ENCODE measurements at regions not wholly inside any gene's neighbourhood (a gene's known extent, or its start where the extent isn't known, plus 50 kb on each side); places are given as distances from the start of the nearest gene placed in this dataset.

GRCh38 chr1:219354962-219355361 is 181.3 kb downstream of the LYPLAL1 start:
- DNase-seq: no peak
- no peaks in the 10 kb centered on the region for H3K9me3 Mint-ChIP-seq (ENCODE audit: unreplicated experiment)
- H3K4me3 Mint-ChIP-seq (ENCODE audit: unreplicated experiment): no peak overlapping the region
- no peak overlapping the region for H3K27ac Mint-ChIP-seq (ENCODE audit: unreplicated experiment)
- H3K27me3 Mint-ChIP-seq (ENCODE audit: unreplicated experiment): no peaks in the 10 kb centered on the region
- TF ChIP-seq CTCF (IDR thresholded peaks at IDR 0.05; ENCODE audit: partially characterized antibody, unreplicated experiment): no peak
- no peaks in the 10 kb centered on the region for H3K4me1 Mint-ChIP-seq (ENCODE audit: low read depth, unreplicated experiment)
- no peaks in the 10 kb centered on the region for H3K36me3 Mint-ChIP-seq (ENCODE audit: unreplicated experiment)

GRCh38 chr1:219352961-219353651 is 179.4 kb downstream of the LYPLAL1 start:
- H3K27me3 Mint-ChIP-seq (ENCODE audit: unreplicated experiment): no peaks in the 10 kb centered on the region
- DNase-seq: no peak
- H3K27ac Mint-ChIP-seq (ENCODE audit: unreplicated experiment): no peak overlapping the region
- H3K4me1 Mint-ChIP-seq (ENCODE audit: low read depth, unreplicated experiment): no peaks in the 10 kb centered on the region
- no peaks in the 10 kb centered on the region for H3K36me3 Mint-ChIP-seq (ENCODE audit: unreplicated experiment)
- TF ChIP-seq CTCF (IDR thresholded peaks at IDR 0.05; ENCODE audit: partially characterized antibody, unreplicated experiment): no peak
- H3K9me3 Mint-ChIP-seq (ENCODE audit: unreplicated experiment): no peaks in the 10 kb centered on the region
- no peak overlapping the region for H3K4me3 Mint-ChIP-seq (ENCODE audit: unreplicated experiment)

GRCh38 chr1:219350172-219350931 is 176.7 kb downstream of the LYPLAL1 start:
- Mint-ChIP-seq H3K27me3 (ENCODE audit: unreplicated experiment) (no peaks in the 10 kb centered on the region), H3K4me3 (ENCODE audit: unreplicated experiment) (no peak overlapping the region), H3K4me1 (ENCODE audit: low read depth, unreplicated experiment) (no peaks in the 10 kb centered on the region), H3K27ac (ENCODE audit: unreplicated experiment) (no peak overlapping the region), H3K36me3 (ENCODE audit: unreplicated experiment) (peaks cover 12% of the 10 kb centered on the region), H3K9me3 (ENCODE audit: unreplicated experiment) (no peaks in the 10 kb centered on the region)
- DNase-seq: no peak
- TF ChIP-seq CTCF (IDR thresholded peaks at IDR 0.05; ENCODE audit: partially characterized antibody, unreplicated experiment): no peak

- no peak overlapping the region for H3K4me3 Mint-ChIP-seq (ENCODE audit: unreplicated experiment)
- no peak overlapping the region for H3K27ac Mint-ChIP-seq (ENCODE audit: unreplicated experiment)
- H3K9me3 Mint-ChIP-seq (ENCODE audit: unreplicated experiment): no peaks in the 10 kb centered on the region
- H3K4me1 Mint-ChIP-seq (ENCODE audit: low read depth, unreplicated experiment): no peaks in the 10 kb centered on the region
- no peaks in the 10 kb centered on the region for H3K27me3 Mint-ChIP-seq (ENCODE audit: unreplicated experiment)
- no peak for TF ChIP-seq CTCF (IDR thresholded peaks at IDR 0.05; ENCODE audit: partially characterized antibody, unreplicated experiment)
- no peak for DNase-seq
- peaks cover 12% of the 10 kb centered on the region for H3K36me3 Mint-ChIP-seq (ENCODE audit: unreplicated experiment)
Measured at GRCh38 chr1:219347921-219348391, 174.3 kb downstream of the LYPLAL1 start.

GRCh38 chr1:219347376-219347775 is 173.7 kb downstream of the LYPLAL1 start:
- Mint-ChIP-seq H3K36me3 (ENCODE audit: unreplicated experiment) (peaks cover 12% of the 10 kb centered on the region), H3K4me1 (ENCODE audit: low read depth, unreplicated experiment) (no peaks in the 10 kb centered on the region), H3K9me3 (ENCODE audit: unreplicated experiment) (no peaks in the 10 kb centered on the region), H3K4me3 (ENCODE audit: unreplicated experiment) (no peak overlapping the region), H3K27ac (ENCODE audit: unreplicated experiment) (no peak overlapping the region), H3K27me3 (ENCODE audit: unreplicated experiment) (no peaks in the 10 kb centered on the region)
- DNase-seq: no peak
- no peak for TF ChIP-seq CTCF (IDR thresholded peaks at IDR 0.05; ENCODE audit: partially characterized antibody, unreplicated experiment)

All from glutamatergic neuron (in vitro differentiated cells).